Lung (tissue), 11 donors: ENCODE measurements at regions not wholly inside any gene's neighbourhood (a gene's known extent, or its start where the extent isn't known, plus 50 kb on each side); places are given as distances from the start of the nearest gene placed in this dataset.

Experiments
- ATAC-seq: fragments of 200-7000 bp; cut with Tn5 transposase; one replicate; pipeline ENCODE4 v1.9.1; 2020; ENCODE audit warnings: moderate number of reproducible peaks; ENCODE audit not compliant: insufficient read depth, low FRiP score
- DNase-seq, 3 donors: peaks; one replicate each; pipeline ENCODE4 v3.0.0-alpha.2; 2013 to 2017
- H3K27ac ChIP-seq, 2 donors: one replicate each; pipeline ENCODE4 v1.5.1; 2013; ENCODE audit warnings: mild to moderate bottlenecking in 2 of 2, moderate library complexity in 2 of 2, control low read depth in 1 of 2, inconsistent platforms in 1 of 2, low read depth in 1 of 2, low read length in 1 of 2
- H3K27me3 ChIP-seq, 3 donors: one replicate each; pipeline ENCODE4 v1.5.1; 2013; ENCODE audit warnings: low read length in 2 of 3; ENCODE audit not compliant: control insufficient read depth in 3 of 3, insufficient read depth in 3 of 3
- H3K36me3 ChIP-seq, 4 donors: one replicate each; pipeline ENCODE4 v1.5.1; 2013; ENCODE audit warnings: low read length in 4 of 4, mild to moderate bottlenecking in 1 of 4, moderate library complexity in 1 of 4; ENCODE audit not compliant: control insufficient read depth in 4 of 4, insufficient read depth in 4 of 4
- H3K4me1 ChIP-seq, 5 donors: one replicate each; pipeline ENCODE4 v1.5.1; 2013; ENCODE audit warnings: low read length in 5 of 5, mild to moderate bottlenecking in 2 of 5, moderate library complexity in 1 of 5; ENCODE audit not compliant: control insufficient read depth in 5 of 5, insufficient read depth in 5 of 5
- H3K4me3 ChIP-seq: one replicate; pipeline ENCODE4 v1.5.1; 2013; ENCODE audit warnings: mild to moderate bottlenecking, control low read depth, moderate library complexity
- H3K9ac ChIP-seq, 2 donors: one replicate each; pipeline ENCODE4 v1.5.1; 2013; ENCODE audit warnings: low read length in 2 of 2, control low read depth in 1 of 2; ENCODE audit not compliant: insufficient read depth in 1 of 2
- H3K9me3 ChIP-seq, 4 donors: one replicate each; pipeline ENCODE4 v1.5.1; 2013; ENCODE audit warnings: low read length in 3 of 4, mild to moderate bottlenecking in 1 of 4, moderate library complexity in 1 of 4; ENCODE audit not compliant: control insufficient read depth in 4 of 4, insufficient read depth in 3 of 4
- CTCF ChIP-seq: IDR thresholded peaks from 2 replicates; pipeline ENCODE4 v1.5.1; 2012; ENCODE audit warnings: mild to moderate bottlenecking; ENCODE audit errors: control extremely low read depth, extremely low read depth
- WGBS, 2 donors: extraction: QIAGEN DNeasy Blood & Tissue Kit; methylation state at CpG; one replicate each; pipeline ENCODE4 v1.1.7; 2013; 5-methylcytosine and 5-hydroxymethylcytosine counted together
- donor health status: control.
- donor health status: control.
- donor health status: Bipolar disorder and iron deficiency.
- donor health status: healthy.
- donor health status: DM: yes; HTN: yes; CAD: no.

GRCh38 chr6:132224943-132225342, 176.3 kb downstream of the MOXD1 start:
- no peak for TF ChIP-seq CTCF
- no peaks in the 10 kb centered on the region for H3K27me3 ChIP-seq
- H3K4me3 ChIP-seq = no peak overlapping the region
- 62 to 63% methylated on average over 3 of the region's 3 CpGs for WGBS, 2 donors
- no peak overlapping the region for H3K27ac ChIP-seq
- H3K9ac ChIP-seq = no peak overlapping the region
- DNase-seq (no peak), ATAC-seq (no peak)
- H3K36me3 ChIP-seq = no peaks in the 10 kb centered on the region
- H3K4me1 ChIP-seq = no peaks in the 10 kb centered on the region
- H3K9me3 ChIP-seq = peaks cover 0 to 7% (median 2%) of the 10 kb centered on the region in 4 donors

DNA sequence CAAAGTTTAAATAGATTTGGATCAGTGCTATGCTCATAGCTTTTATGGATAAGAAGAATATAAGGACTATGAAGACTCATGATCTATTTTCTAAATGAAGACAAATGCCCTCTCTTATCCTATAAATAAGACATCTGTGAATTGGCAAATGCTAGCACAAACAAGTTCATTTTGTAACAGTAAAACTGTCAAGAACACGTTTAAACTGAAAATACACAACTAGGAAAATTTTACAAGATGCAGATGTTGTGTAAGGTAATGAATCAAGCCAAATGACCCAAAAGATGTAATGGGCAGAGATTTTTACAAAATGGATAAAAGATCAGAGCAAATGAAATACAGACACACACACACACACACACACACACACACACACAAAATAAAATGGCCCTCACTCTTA, 180.5 kb downstream of the MOXD1 start:
- 46 to 71% methylated on average over 1 of the region's 1 CpG for WGBS, 2 donors
- TF ChIP-seq CTCF = no peak

DNA sequence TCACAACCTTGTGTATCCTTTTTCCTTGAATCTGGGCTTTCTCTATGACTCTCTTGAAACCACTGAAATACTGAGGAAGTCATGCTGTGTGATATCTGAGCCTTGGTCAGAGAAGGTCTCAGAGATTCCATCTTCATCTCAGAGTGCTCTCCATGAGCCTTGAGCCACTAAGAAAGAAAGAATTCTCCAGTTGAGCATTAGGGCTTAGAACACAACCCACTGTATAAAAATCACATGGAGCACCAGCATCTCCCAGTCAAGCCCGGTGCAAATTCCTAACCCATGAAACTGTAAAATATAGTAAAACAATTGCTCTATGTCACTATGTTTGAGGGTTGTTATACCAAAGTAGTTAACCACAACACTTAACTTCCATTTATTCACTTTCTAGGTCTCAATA, 181.4 kb downstream of the MOXD1 start:
- no peak overlapping the region for H3K9ac ChIP-seq
- H3K4me1 ChIP-seq = no peaks in the 10 kb centered on the region
- no peaks in the 10 kb centered on the region for H3K36me3 ChIP-seq
- no peak for DNase-seq
- no peak for ATAC-seq
- H3K27me3 ChIP-seq = no peaks in the 10 kb centered on the region
- TF ChIP-seq CTCF = no peak
- WGBS, 2 donors = 96 to 97% methylated on average over 1 of the region's 1 CpG
- H3K9me3 ChIP-seq = no peaks in the 10 kb centered on the region
- no peak overlapping the region for H3K27ac ChIP-seq
- no peak overlapping the region for H3K4me3 ChIP-seq

More for the DNA sequence above, 180.5 kb downstream of the MOXD1 start:
- no peak overlapping the region for H3K27ac ChIP-seq
- no peak overlapping the region for H3K4me3 ChIP-seq
- H3K9me3 ChIP-seq = peaks cover 0 to 7% (median 2%) of the 10 kb centered on the region in 4 donors
- no peaks in the 10 kb centered on the region for H3K36me3 ChIP-seq
- H3K27me3 ChIP-seq = no peaks in the 10 kb centered on the region
- no peaks in the 10 kb centered on the region for H3K4me1 ChIP-seq
- H3K9ac ChIP-seq = no peak overlapping the region
- ATAC-seq (no peak), DNase-seq (no peak)

- peak in 2 of 3 donors; percentile 31 to 34 for DNase-seq
- no peaks in the 10 kb centered on the region for H3K27me3 ChIP-seq
- H3K4me1 ChIP-seq = no peaks in the 10 kb centered on the region
- H3K9ac ChIP-seq = no peak overlapping the region
- no peak for TF ChIP-seq CTCF
- H3K9me3 ChIP-seq = no peaks in the 10 kb centered on the region
- 39 to 52% methylated on average over 5 of the region's 5 CpGs for WGBS, 2 donors
- ATAC-seq = no peak
- H3K4me3 ChIP-seq = no peak overlapping the region
- H3K36me3 ChIP-seq = no peaks in the 10 kb centered on the region
- H3K27ac ChIP-seq = no peak overlapping the region
Observed at GRCh38 chr6:132218059-132218696, 183.1 kb downstream of the MOXD1 start.
